ENCODE measurements at regions not wholly inside any gene's neighbourhood (a gene's known extent, or its start where the extent isn't known, plus 50 kb on each side); places are given as distances from the start of the nearest gene placed in this dataset.
"Not testable (repeated sequence)": the region's sequence is repeated elsewhere in the genome, so short reads cannot be mapped to it uniquely, and the experiment has no call there.

DNA sequence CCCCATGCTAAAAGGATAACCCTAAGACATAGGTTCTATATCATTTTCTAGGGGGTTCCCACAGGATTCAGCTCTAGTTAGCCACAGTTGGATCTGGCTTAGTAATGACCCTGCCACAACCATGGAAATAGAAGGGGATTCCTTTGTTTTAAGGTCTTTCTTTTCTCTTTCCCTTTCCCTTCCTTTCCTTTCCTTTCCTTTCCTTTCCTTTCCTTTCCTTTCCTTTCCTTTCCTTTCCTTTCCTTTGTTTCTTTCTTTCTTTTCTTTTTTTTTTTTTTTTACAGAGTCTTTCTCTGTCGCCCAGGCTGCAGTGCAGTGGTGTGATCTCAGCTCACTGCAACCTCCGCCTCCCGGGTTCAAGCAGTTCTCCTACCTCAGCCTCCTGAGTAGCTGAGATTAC, 173.9 kb downstream of the UQCRFS1 start:
- H3K9me3 ChIP-seq (ENCODE audit: control insufficient read depth, insufficient read depth, low read depth, low read length) = not testable (repeated sequence)

DNA sequence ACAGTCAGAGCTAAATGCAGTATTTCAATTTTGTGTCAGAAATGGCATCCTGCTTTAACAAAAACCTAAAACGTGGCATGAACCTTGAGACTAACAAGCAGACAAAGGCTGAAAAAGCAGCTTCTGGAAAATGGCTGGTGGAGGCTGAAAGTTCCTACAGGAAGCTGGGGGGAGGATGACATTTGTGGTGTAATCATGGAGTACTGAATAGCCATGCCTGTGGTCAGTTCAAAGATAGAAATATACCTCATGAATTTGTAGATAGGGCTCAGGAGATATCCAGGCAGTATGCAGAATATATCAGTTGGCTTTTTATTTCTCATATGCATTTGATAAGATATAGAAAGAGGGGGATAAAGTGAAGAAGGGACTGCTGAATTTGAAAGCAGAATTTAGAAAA, 181.7 kb downstream of the UQCRFS1 start:
- H3K9me3 ChIP-seq (ENCODE audit: control insufficient read depth, insufficient read depth, low read depth, low read length) = peaks cover 2% of the 10 kb centered on the region
- no peak overlapping the region for H3K4me3 ChIP-seq (ENCODE audit: low read depth, low read length)
- H3K4me1 ChIP-seq (ENCODE audit: control insufficient read depth, insufficient read depth, low read length) = no peaks in the 10 kb centered on the region
- ChIA-PET POLR2A (no interaction called here), CTCF (no interaction called here)
- no peak overlapping the region for H3K27ac ChIP-seq (ENCODE audit: extremely low read depth, low read depth, low read length)
- H3K36me3 ChIP-seq (ENCODE audit: control insufficient read depth in 2 of 2, insufficient read depth in 1 of 2, low read length in 2 of 2) = no peaks in the 10 kb centered on the region
- no peak for TF ChIP-seq ZNF221 (tag by site-specific recombination; IDR thresholded peaks at IDR 0.05; ENCODE audit: borderline replicate concordance)
- no peak for TF ChIP-seq ZNF654 (tag by site-specific recombination; IDR thresholded peaks at IDR 0.05; ENCODE audit: low read depth)
- TF ChIP-seq ZNF311 (tag by site-specific recombination; IDR thresholded peaks at IDR 0.05; ENCODE audit: borderline replicate concordance) = no peak
- TF ChIP-seq REPIN1 (tag by site-specific recombination; IDR thresholded peaks at IDR 0.05; ENCODE audit: low read depth) = no peak
- TF ChIP-seq ZNF433 (tag by site-specific recombination; IDR thresholded peaks at IDR 0.05; ENCODE audit: low read depth) = no peak
- TF ChIP-seq ZFHX2 (tag by site-specific recombination; conservative IDR thresholded peaks at IDR 0.05) = no peak
- no peak for TF ChIP-seq ZNF658 (tag by site-specific recombination; IDR thresholded peaks at IDR 0.05)
- TF ChIP-seq TRIM28 (IDR thresholded peaks at IDR 0.05; ENCODE audit: borderline replicate concordance, low read length) = no peak
- no peak for TF ChIP-seq ZNF324 (tag by site-specific recombination; IDR thresholded peaks at IDR 0.05)
- TF ChIP-seq ZNF175 (tag by site-specific recombination; IDR thresholded peaks at IDR 0.05) = no peak
- no peak for TF ChIP-seq ZNF560 (tag by site-specific recombination; IDR thresholded peaks at IDR 0.05; ENCODE audit: borderline replicate concordance)
- no peak for TF ChIP-seq ZFP41 (tag by site-specific recombination; IDR thresholded peaks at IDR 0.05; ENCODE audit: borderline replicate concordance)
- TF ChIP-seq, protein P1, sequence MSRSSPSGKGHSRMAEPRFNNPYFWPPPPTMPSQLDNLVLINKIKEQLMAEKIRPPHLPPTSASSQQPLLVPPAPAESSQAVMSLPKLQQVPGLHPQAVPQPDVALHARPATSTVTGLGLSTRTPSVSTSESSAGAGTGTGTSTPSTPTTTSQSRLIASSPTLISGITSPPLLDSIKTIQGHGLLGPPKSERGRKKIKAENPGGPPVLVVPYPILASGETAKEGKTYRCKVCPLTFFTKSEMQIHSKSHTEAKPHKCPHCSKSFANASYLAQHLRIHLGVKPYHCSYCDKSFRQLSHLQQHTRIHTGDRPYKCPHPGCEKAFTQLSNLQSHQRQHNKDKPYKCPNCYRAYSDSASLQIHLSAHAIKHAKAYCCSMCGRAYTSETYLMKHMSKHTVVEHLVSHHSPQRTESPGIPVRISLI (tag by site-specific recombination; IDR thresholded peaks at IDR 0.05) = no peak
- TF ChIP-seq, protein P2, sequence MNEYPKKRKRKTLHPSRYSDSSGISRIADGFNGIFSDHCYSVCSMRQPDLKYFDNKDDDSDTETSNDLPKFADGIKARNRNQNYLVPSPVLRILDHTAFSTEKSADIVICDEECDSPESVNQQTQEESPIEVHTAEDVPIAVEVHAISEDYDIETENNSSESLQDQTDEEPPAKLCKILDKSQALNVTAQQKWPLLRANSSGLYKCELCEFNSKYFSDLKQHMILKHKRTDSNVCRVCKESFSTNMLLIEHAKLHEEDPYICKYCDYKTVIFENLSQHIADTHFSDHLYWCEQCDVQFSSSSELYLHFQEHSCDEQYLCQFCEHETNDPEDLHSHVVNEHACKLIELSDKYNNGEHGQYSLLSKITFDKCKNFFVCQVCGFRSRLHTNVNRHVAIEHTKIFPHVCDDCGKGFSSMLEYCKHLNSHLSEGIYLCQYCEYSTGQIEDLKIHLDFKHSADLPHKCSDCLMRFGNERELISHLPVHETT (tag by site-specific recombination; IDR thresholded peaks at IDR 0.05) = no peak
- TF ChIP-seq ZNF624 (tag by site-specific recombination; IDR thresholded peaks at IDR 0.05) = no peak

More for the DNA sequence above, 173.9 kb downstream of the UQCRFS1 start:
- H3K4me1 ChIP-seq (ENCODE audit: control insufficient read depth, insufficient read depth, low read length); H3K4me3 ChIP-seq (ENCODE audit: low read depth, low read length); H3K27ac ChIP-seq (ENCODE audit: extremely low read depth, low read depth, low read length); POLR2A ChIA-PET; H3K36me3 ChIP-seq (ENCODE audit: control insufficient read depth in 2 of 2, insufficient read depth in 1 of 2, low read length in 2 of 2): not testable (repeated sequence)
- TF ChIP-seq PRDM1 (tag by site-specific recombination; IDR thresholded peaks at IDR 0.05) (peak; percentile 99), ZNF530 (tag by site-specific recombination; IDR thresholded peaks at IDR 0.05; ENCODE audit: low read depth) (0 out of 2 replicates have a peak, but pooled peaks have one; percentile 20)
- CTCF ChIA-PET = interaction anchor here (0.6 to 1.3 kb wide), 3 partner anchors 224 to 1418 kb away, joined by 3 to 4 read pairs (median 3); no protein-coding TSS in a partner anchor

DNA sequence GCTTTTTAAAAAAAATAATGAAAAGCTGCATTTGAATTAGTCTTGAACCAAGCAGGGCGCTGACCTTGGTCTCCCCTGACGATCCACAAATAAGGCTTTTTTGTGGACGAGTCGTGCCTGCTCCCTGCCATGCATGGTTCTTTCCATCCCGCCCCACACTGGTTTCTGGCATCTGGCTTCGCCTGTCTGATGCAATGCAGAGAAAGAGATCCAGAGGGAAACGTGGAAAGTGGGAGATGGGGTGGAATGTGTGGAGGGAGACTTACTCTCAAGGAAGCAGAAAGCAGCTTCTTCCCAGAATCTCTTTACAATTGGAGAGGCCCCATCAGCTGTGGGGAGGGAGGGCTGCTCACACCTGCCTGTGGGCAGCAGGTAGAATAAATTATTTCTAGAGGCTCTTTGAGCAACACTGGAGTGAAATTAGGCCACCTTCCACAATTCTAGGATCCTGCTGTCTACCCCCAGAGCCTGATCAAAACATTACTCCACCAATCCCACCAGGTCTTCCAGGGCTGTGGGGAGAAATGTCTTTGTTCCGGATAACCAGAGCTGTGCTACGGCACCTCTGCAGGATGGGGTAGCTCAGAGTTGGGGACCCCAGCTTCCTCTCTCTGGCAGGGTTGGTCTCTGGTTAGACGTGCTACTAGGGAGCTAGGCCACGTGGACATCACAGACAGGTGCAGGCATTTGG, 183.5 kb downstream of the UQCRFS1 start:
- POLR2A ChIA-PET = no interaction called here
- H3K4me1 ChIP-seq (ENCODE audit: control insufficient read depth, insufficient read depth, low read length) = no peaks in the 10 kb centered on the region
- no peaks in the 10 kb centered on the region for H3K36me3 ChIP-seq (ENCODE audit: control insufficient read depth in 2 of 2, insufficient read depth in 1 of 2, low read length in 2 of 2)
- CTCF ChIA-PET = interaction anchor here (0.5 to 0.9 kb wide), 5 partner anchors 14 to 242 kb away, joined by 3 read pairs; no protein-coding TSS in a partner anchor
- peak; percentile 35; the same call in 1 of the 2 replicates for TF ChIP-seq ZBTB17 (tag by site-specific recombination; IDR thresholded peaks at IDR 0.05)
- TF ChIP-seq ZSCAN23 (tag by site-specific recombination; IDR thresholded peaks at IDR 0.05) = no peak
- TF ChIP-seq, protein P3, sequence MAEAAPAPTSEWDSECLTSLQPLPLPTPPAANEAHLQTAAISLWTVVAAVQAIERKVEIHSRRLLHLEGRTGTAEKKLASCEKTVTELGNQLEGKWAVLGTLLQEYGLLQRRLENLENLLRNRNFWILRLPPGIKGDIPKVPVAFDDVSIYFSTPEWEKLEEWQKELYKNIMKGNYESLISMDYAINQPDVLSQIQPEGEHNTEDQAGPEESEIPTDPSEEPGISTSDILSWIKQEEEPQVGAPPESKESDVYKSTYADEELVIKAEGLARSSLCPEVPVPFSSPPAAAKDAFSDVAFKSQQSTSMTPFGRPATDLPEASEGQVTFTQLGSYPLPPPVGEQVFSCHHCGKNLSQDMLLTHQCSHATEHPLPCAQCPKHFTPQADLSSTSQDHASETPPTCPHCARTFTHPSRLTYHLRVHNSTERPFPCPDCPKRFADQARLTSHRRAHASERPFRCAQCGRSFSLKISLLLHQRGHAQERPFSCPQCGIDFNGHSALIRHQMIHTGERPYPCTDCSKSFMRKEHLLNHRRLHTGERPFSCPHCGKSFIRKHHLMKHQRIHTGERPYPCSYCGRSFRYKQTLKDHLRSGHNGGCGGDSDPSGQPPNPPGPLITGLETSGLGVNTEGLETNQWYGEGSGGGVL (tag by site-specific recombination; IDR thresholded peaks at IDR 0.05) = peak; percentile 79
- TF ChIP-seq ZNF837 (tag by site-specific recombination; IDR thresholded peaks at IDR 0.05) = no peak
- TF ChIP-seq, protein P4, sequence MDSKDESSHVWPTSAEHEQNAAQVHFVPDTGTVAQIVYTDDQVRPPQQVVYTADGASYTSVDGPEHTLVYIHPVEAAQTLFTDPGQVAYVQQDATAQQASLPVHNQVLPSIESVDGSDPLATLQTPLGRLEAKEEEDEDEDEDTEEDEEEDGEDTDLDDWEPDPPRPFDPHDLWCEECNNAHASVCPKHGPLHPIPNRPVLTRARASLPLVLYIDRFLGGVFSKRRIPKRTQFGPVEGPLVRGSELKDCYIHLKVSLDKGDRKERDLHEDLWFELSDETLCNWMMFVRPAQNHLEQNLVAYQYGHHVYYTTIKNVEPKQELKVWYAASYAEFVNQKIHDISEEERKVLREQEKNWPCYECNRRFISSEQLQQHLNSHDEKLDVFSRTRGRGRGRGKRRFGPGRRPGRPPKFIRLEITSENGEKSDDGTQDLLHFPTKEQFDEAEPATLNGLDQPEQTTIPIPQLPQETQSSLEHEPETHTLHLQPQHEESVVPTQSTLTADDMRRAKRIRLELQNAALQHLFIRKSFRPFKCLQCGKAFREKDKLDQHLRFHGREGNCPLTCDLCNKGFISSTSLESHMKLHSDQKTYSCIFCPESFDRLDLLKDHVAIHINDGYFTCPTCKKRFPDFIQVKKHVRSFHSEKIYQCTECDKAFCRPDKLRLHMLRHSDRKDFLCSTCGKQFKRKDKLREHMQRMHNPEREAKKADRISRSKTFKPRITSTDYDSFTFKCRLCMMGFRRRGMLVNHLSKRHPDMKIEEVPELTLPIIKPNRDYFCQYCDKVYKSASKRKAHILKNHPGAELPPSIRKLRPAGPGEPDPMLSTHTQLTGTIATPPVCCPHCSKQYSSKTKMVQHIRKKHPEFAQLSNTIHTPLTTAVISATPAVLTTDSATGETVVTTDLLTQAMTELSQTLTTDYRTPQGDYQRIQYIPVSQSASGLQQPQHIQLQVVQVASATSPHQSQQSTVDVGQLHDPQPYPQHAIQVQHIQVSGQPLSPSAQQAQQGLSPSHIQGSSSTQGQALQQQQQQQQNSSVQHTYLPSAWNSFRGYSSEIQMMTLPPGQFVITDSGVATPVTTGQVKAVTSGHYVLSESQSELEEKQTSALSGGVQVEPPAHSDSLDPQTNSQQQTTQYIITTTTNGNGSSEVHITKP (tag by site-specific recombination; IDR thresholded peaks at IDR 0.05) = peak; percentile 72
- no peak overlapping the region for H3K4me3 ChIP-seq (ENCODE audit: low read depth, low read length)
- peaks cover 2% of the 10 kb centered on the region for H3K9me3 ChIP-seq (ENCODE audit: control insufficient read depth, insufficient read depth, low read depth, low read length)
- H3K27ac ChIP-seq (ENCODE audit: extremely low read depth, low read depth, low read length) = no peak overlapping the region
